Erythroblast (primary cell): ENCODE measurements at regions not wholly inside any gene's neighbourhood (a gene's known extent, or its start where the extent isn't known, plus 50 kb on each side); places are given as distances from the start of the nearest gene placed in this dataset.

Experiments
- DNase-seq, 2 experiments: peaks; one replicate each; lab custom pipeline; 2025; lab: John Stamatoyannopoulos, UW
- GATA1 ChIP-seq: IDR thresholded peaks from 2 replicates; pipeline ENCODE4 v1.6.1; 2011; ENCODE audit warnings: low read depth, mild to moderate bottlenecking, control low read depth, low read length, moderate library complexity
- POLR2A ChIP-seq: IDR thresholded peaks from 2 replicates; pipeline ENCODE4 v1.6.1; 2011; ENCODE audit warnings: mild to moderate bottlenecking, low read length

DNA sequence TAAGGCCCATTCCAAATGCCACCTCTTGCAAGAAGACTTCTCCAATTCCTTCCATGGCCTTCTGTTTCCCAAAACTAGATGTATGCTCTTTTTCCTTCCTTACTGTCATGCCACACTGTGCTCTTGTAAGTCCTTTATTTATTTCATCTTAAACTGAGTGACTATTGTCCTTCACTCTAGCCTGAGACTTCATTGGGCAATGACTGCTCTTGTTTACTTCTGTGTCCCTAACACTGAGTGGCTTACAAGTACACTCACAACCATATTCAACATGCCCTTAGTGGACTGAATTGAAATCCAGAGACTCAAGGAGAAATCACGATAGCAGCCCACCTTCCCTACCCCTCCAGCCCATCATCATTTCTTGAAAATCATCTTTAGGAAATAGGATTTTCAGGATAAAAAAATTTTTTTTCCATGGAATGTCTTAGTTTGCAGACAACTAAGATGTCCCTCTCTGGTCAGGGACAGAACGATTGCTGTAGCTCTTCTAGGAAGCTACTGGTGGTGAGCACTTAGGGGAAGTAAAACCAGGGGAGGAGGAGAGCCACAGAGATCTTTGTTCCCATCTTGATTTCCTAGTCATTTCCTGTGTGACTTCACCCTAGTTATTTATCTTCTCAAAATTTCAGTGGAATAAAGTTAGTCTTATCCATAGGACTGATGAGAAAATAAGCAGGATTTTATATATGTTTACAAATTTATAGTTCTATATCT is 80.7 kb downstream of the CYRIA start:
- TF ChIP-seq POLR2A: no peak
- TF ChIP-seq GATA1: no peak

GRCh38 chr2:16584084-16584483 is 81.5 kb downstream of the CYRIA start:
- TF ChIP-seq GATA1: no peak
- no peak for TF ChIP-seq POLR2A
- no peak for DNase-seq

More for the DNA sequence above, 80.7 kb downstream of the CYRIA start:
- no peak for DNase-seq

- DNase-seq: no peak
- TF ChIP-seq POLR2A: no peak
- no peak for TF ChIP-seq GATA1
Measured at GRCh38 chr2:16581241-16581640, 84.4 kb downstream of the CYRIA start.

DNA sequence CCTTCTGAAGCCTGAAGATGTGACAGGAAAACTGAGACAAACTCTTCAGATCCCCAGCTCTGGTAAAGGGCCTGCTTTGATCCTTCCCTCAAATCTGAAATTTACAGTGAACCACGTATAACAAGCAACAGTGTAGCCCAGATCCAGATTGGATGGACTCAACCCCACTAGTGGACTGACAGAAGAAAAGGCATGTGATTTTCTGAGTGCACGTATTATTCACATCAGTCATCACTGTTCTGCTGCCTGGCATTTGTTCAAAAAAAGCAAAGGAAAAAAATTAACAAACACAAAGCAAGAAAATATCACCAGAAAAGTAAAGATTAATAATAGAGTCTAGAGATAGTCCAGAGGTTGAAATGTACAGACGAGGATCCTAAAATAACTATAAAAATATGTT is 87.6 kb downstream of the CYRIA start:
- TF ChIP-seq GATA1: no peak
- TF ChIP-seq POLR2A: no peak

GRCh38 chr2:16570516-16570915 is 95.1 kb downstream of the CYRIA start:
- TF ChIP-seq POLR2A (no peak), GATA1 (no peak)
- no peak for DNase-seq

More for the DNA sequence above, 87.6 kb downstream of the CYRIA start:
- no peak for DNase-seq

DNA sequence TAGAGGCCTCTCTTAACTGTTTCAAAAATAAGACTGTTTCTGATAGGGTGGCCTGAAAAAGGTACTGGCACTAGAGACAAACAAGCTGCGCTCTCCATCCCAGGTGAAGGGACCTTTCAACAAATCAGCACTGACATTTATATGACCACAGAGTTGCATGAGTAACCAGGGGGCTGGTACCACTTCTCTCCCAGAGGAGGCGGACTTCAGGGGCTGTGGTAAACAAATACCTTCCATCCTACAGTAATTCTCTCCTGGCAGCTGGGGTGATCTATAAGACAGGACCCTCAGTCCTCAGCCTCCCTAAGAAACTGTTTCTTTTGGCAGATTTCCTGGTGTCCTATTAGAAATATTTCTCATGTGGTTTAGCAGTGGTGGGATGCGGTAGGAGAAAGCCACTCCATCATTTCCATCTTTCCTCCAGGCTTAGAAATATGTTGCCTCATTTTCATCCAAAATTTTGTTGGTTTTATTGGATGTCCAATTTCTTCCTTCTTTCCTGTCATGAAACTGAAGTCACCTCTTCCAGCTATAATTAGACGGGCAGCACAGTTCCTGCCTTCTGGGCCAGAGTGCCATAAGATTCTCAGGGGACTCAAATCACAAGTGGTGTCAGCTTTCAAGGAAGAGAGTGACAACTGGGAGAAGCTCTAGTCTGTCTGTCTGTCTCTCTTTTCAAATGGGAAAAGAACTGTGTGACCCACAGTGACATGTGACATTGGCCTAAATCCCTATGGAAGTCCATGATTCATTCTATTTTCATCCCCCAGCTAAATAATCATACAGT is 96.4 kb downstream of the CYRIA start:
- TF ChIP-seq POLR2A (no peak), GATA1 (no peak)
- no peak for DNase-seq

DNA sequence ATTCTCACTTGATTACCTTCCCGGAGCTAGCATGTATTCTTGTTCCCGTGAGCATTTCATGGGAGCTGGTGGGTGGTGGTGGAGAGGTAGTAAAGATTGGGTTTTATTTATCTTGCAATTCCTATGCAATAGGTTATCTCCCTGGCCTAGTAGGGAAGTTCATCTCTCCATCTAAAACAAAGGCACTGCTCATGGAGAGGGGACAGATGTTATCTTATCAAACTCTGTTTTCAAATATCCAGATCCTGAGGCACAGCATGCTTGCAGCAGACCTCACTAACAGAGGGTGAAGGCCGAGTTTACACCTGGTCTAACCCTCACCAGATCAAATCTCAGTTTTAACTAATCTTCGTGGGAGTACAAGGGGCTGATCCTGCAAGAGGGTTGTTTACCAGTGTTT is 98.9 kb downstream of the CYRIA start:
- DNase-seq: no peak
- no peak for TF ChIP-seq GATA1
- TF ChIP-seq POLR2A: no peak

DNA sequence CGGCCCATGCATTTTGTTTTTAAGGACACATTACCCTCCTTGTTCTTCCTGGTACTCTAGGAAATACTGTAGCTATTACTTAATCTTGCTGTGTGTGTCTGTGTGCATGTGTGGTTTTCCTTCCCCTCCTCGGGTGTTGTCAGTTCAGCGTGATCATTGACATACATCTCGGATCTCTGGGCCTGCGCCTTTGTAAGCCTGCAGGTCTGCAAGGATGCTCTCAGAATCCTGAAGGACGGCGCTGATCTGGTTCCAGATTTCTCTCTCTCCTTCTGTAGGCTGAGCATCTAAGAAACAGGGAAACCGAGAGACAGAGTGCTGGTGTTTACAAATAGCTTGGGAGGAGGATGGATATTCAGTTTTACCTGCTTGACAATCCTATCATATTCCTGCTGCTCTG is 100.2 kb downstream of the CYRIA start:
- no peak for DNase-seq
- no peak for TF ChIP-seq POLR2A
- no peak for TF ChIP-seq GATA1

- no peak for DNase-seq
Measured at GRCh38 chr2:16561676-16562075, 104.0 kb downstream of the CYRIA start.

GRCh38 chr2:16561251-16561650 is 104.4 kb downstream of the CYRIA start:
- no peak for DNase-seq
- TF ChIP-seq POLR2A (no peak), GATA1 (no peak)

More at GRCh38 chr2:16561676-16562075, 104.0 kb downstream of the CYRIA start:
- TF ChIP-seq POLR2A (no peak), GATA1 (no peak)

DNA sequence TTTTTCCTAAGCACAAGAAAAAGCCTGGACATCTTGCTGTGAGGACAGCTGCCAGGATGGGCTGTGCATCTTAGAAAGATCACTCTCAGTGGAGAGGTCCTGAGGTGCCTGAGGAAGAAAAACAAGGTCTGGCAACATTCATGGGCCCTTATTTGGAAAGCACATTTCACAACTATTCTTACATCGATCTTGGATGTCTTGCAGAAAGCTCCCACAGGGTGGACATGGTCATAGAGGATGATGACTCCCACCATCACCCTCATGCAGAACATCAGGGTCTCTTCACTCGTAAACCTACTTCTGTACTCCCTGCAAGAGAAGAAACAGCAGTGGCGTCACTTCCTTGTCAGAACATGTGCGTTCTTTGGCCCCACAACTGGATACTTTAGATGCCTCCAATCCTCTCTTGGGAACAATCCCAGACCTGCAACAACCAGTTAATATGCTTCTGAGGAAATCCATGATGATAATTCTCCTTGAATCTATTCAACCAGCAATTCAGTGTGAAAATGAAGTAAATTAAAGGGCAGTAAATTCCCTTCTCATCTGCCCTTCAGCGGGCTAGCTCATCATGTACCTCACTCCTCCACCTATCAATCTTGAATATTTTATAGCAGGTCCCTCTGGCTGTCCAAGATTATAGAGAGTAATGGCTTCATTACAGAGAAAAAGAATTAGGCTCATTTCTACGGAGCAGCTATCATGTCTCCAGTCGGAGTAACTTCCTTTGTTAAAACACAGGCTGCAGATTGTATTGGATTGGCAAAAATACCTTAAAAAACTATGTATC is 106.2 kb downstream of the CYRIA start:
- no peak for DNase-seq
- no peak for TF ChIP-seq GATA1
- no peak for TF ChIP-seq POLR2A

DNA sequence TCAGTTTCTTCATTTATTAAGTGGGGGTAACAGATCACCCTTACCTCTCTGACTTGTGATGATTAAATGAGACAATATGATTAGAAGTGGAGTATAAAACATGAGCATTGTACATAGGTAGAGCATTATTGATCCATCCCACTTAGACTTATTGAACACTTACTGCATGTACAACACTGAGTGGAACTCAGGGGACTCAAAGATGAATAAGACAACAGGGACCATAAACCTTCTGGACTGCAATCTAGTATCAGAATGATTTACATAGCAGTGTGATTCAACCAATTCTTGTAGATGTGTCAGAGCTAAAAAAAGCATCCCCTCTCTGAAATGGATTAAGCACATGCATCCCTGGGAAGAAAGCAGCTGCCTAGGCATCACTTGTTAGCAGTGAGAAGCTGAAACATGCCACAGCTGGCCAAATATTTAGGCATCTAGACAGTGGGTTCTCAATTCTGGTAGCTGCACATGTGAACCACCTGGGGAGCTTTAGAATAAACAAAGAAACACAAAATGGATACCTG is 111.5 kb downstream of the CYRIA start:
- DNase-seq: no peak
- TF ChIP-seq POLR2A (no peak), GATA1 (no peak)

GRCh38 chr2:16553226-16553625 is 112.4 kb downstream of the CYRIA start:
- peak; percentile 49 to 63 for DNase-seq
- TF ChIP-seq POLR2A (no peak), GATA1 (no peak)

DNA sequence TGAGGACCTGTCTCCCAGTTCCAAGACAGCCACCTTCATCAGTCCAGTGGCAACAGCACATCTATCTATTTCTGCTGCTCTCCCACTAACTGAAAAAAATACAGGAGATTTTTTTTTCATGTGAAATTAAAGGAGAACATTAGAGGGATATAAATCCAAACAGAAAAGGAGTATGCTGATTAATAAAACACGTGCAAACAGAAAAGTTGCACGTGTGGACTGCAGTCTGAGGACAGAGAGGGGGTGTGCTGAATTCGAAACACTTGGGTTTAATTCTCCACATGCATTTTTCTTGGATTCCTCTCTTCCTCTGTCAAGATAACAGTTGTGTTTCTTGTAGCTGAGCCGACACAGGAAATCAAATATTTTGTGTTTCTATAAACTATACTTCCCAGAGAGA is 113.4 kb downstream of the CYRIA start:
- DNase-seq: no peak
- TF ChIP-seq POLR2A (no peak), GATA1 (no peak)

DNA sequence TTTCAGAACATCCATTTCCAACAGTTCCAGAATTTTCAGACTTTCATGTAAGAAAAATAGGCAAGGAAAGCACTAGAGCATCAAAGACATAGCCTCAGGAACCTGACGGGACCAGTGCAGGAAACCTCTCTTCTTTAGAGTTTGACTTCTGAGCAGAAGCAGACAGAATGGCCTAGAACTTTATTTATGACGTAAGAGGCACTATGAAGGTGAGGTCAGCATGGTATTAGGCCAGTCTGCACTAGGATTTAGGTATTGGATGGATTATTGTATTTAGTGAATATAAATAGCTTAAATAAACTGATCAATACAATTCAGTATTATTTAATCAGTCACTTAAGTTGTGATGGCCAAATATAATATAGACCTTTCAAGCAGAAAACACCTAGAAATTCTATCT is 117.6 kb downstream of the CYRIA start:
- no peak for DNase-seq
- TF ChIP-seq POLR2A: no peak
- TF ChIP-seq GATA1: no peak
